H9 (cell line): ENCODE measurements at regions not wholly inside any gene's neighbourhood (a gene's known extent, or its start where the extent isn't known, plus 50 kb on each side); places are given as distances from the start of the nearest gene placed in this dataset.

Experiments used
- DNase-seq: peaks from one replicate; pipeline ENCODE4 v3.0.0-alpha.2; 2017
- H2AFZ ChIP-seq: one replicate; pipeline ENCODE4 v1.6.1; 2013; ENCODE audit warnings: mild to moderate bottlenecking, low read length, control low read depth, moderate library complexity
- H2AK5ac ChIP-seq: 2 replicates; pipeline ENCODE4 v1.6.1; 2013; ENCODE audit warnings: low read length, control low read depth, mixed read lengths; ENCODE audit not compliant: insufficient read length
- H2BK120ac ChIP-seq: one replicate; pipeline ENCODE4 v1.6.1; 2013; ENCODE audit warnings: low read depth, mild to moderate bottlenecking, low read length, control low read depth, inconsistent platforms; ENCODE audit not compliant: poor library complexity, severe bottlenecking
- H2BK12ac ChIP-seq: 2 replicates; pipeline ENCODE4 v1.6.1; 2013; ENCODE audit warnings: low read length, control low read depth, mixed read lengths, low read depth; ENCODE audit not compliant: insufficient read length
- H2BK15ac ChIP-seq: 2 replicates; pipeline ENCODE4 v1.6.1; 2013; ENCODE audit warnings: low read depth, low read length, control low read depth
- H2BK20ac ChIP-seq: one replicate; pipeline ENCODE4 v1.6.1; 2013; ENCODE audit warnings: low read depth, mild to moderate bottlenecking, low read length, control low read depth, inconsistent platforms; ENCODE audit not compliant: poor library complexity, severe bottlenecking
- H2BK5ac ChIP-seq: 2 replicates; pipeline ENCODE4 v1.6.1; 2013; ENCODE audit warnings: low read length, control low read depth, mixed read lengths; ENCODE audit not compliant: insufficient read length
- H3K14ac ChIP-seq: 2 replicates; pipeline ENCODE4 v1.6.1; 2013; ENCODE audit warnings: low read length, control low read depth; ENCODE audit not compliant: insufficient read depth
- H3K18ac ChIP-seq: 2 replicates; pipeline ENCODE4 v1.6.1; 2013; ENCODE audit warnings: low read depth, mild to moderate bottlenecking, mixed read lengths, low read length, control low read depth; ENCODE audit not compliant: insufficient read length
- H3K23ac ChIP-seq: 2 replicates; pipeline ENCODE4 v1.6.1; 2013; ENCODE audit warnings: low read length, control low read depth, mixed read lengths, low read depth; ENCODE audit not compliant: insufficient read length
- H3K23me2 ChIP-seq: 2 replicates; pipeline ENCODE4 v1.6.1; 2013; ENCODE audit warnings: low read depth, mild to moderate bottlenecking, mixed read lengths, low read length, control low read depth; ENCODE audit not compliant: insufficient read length, poor library complexity, severe bottlenecking
- H3K27ac ChIP-seq: 2 replicates; pipeline ENCODE4 v1.5.1; 2013; ENCODE audit warnings: low read length, control low read depth, mixed read lengths, low read depth; ENCODE audit not compliant: insufficient read length
- H3K27me3 ChIP-seq: 2 replicates; pipeline ENCODE4 v1.6.1; 2013; ENCODE audit warnings: low read length, control low read depth, inconsistent platforms; ENCODE audit not compliant: insufficient read depth
- H3K4ac ChIP-seq: 2 replicates; pipeline ENCODE4 v1.6.1; 2013; ENCODE audit warnings: low read depth, mild to moderate bottlenecking, control low read depth, inconsistent platforms, low read length, moderate library complexity
- H3K4me1 ChIP-seq: 2 replicates; pipeline ENCODE4 v1.6.1; 2013; ENCODE audit warnings: low read length, control low read depth, inconsistent platforms; ENCODE audit not compliant: insufficient read depth
- H3K4me2 ChIP-seq: 2 replicates; pipeline ENCODE4 v1.6.1; 2013; ENCODE audit warnings: low read length, control low read depth, mixed read lengths; ENCODE audit not compliant: insufficient read length, insufficient read depth
- H3K56ac ChIP-seq: 2 replicates; pipeline ENCODE4 v1.6.1; 2013; ENCODE audit warnings: low read depth, mild to moderate bottlenecking, mixed read lengths, low read length, control low read depth; ENCODE audit not compliant: insufficient read length
- H3K79me1 ChIP-seq: 2 replicates; pipeline ENCODE4 v1.6.1; 2013; ENCODE audit warnings: low read depth, mild to moderate bottlenecking, moderate library complexity, low read length, control low read depth, inconsistent platforms; ENCODE audit not compliant: insufficient read depth, poor library complexity, severe bottlenecking
- H3K79me2 ChIP-seq: 2 replicates; pipeline ENCODE4 v1.6.1; 2013; ENCODE audit warnings: low read length, control low read depth, inconsistent platforms; ENCODE audit not compliant: insufficient read depth
- H3K9ac ChIP-seq: 2 replicates; pipeline ENCODE4 v1.6.1; 2013; ENCODE audit warnings: low read length, control low read depth, mixed read lengths; ENCODE audit not compliant: insufficient read length; ENCODE audit errors: extremely low read depth
- H3K9me3 ChIP-seq: one replicate; pipeline ENCODE4 v1.6.1; 2013; ENCODE audit warnings: low read depth, low read length, inconsistent platforms; ENCODE audit not compliant: control insufficient read depth
- H3T11ph ChIP-seq: one replicate; pipeline ENCODE4 v1.6.1; 2013; ENCODE audit warnings: mild to moderate bottlenecking, low read length, control low read depth, inconsistent platforms
- H4K20me1 ChIP-seq: one replicate; pipeline ENCODE4 v1.6.1; 2013; ENCODE audit not compliant: control insufficient read depth, insufficient read length, insufficient read depth
- H4K5ac ChIP-seq: 2 replicates; pipeline ENCODE4 v1.6.1; 2013; ENCODE audit warnings: low read depth, mild to moderate bottlenecking, mixed read lengths, low read length, control low read depth; ENCODE audit not compliant: insufficient read length
- H4K8ac ChIP-seq: replicated peaks from 2 replicates; pipeline ENCODE4 v1.6.1; 2013; ENCODE audit warnings: low read length, control low read depth, mixed read lengths, low read depth; ENCODE audit not compliant: insufficient read length
- H4K91ac ChIP-seq: 2 replicates; pipeline ENCODE4 v1.6.1; 2013; ENCODE audit warnings: low read depth, mild to moderate bottlenecking, moderate library complexity, mixed read lengths, low read length, control low read depth; ENCODE audit not compliant: insufficient read length
- H3K27ac Mint-ChIP-seq, 3 experiments: 2 replicates in 2 of 3; 3 replicates in 1 of 3; pipeline ENCODE4 v1.8.0; 2020 to 2021; ENCODE audit warnings: mixed read lengths in 3 of 3, mild to moderate bottlenecking in 1 of 3, moderate library complexity in 1 of 3
- H3K27me3 Mint-ChIP-seq: 2 replicates; pipeline ENCODE4 v1.8.0; 2021; ENCODE audit warnings: low read depth, mild to moderate bottlenecking, moderate library complexity, mixed read lengths
- H3K36me3 Mint-ChIP-seq, 3 experiments: 2 replicates in 2 of 3; 3 replicates in 1 of 3; pipeline ENCODE4 v1.8.0; 2020 to 2021; ENCODE audit warnings: low read depth in 3 of 3, mixed read lengths in 3 of 3; ENCODE audit not compliant: insufficient read depth in 1 of 3
- H3K4me1 Mint-ChIP-seq, 2 experiments: 2 replicates each; pipeline ENCODE4 v1.8.0; 2020; ENCODE audit warnings: mixed read lengths in 2 of 2
- H3K4me3 Mint-ChIP-seq, 2 experiments: 2 replicates in 1 of 2; 3 replicates in 1 of 2; pipeline ENCODE4 v1.8.0; 2020 to 2021; ENCODE audit warnings: mild to moderate bottlenecking in 2 of 2, mixed read lengths in 2 of 2, moderate library complexity in 1 of 2
- H3K9me3 Mint-ChIP-seq, 2 experiments: 2 replicates in 1 of 2; 3 replicates in 1 of 2; pipeline ENCODE4 v1.8.0; 2020; ENCODE audit warnings: mild to moderate bottlenecking in 2 of 2, mixed read lengths in 2 of 2, moderate library complexity in 1 of 2
- CTCF ChIP-seq: fragments of 200-600 bp; sonication (generic); conservative IDR thresholded peaks from 3 replicates; pipeline ENCODE4 v1.8.0; 2021; ENCODE audit warnings: antibody characterized with exemption, mild to moderate bottlenecking
- WGBS: extraction: QIAGEN DNeasy Blood & Tissue Kit; methylation state at CpG from one replicate; pipeline ENCODE4 v1.1.7; 2013; ENCODE audit warnings: missing lambda C conversion rate, low lambda C conversion rate, mixed read lengths; ENCODE audit not compliant: insufficient read length; ENCODE audit errors: extremely low coverage; 5-methylcytosine and 5-hydroxymethylcytosine counted together

- Histone ChIP-seq H2BK15ac (no peak overlapping the region), H3K9me3 (no peaks in the 10 kb centered on the region), H2BK120ac (no peak overlapping the region), H3K14ac (no peak overlapping the region; the same call in 1 of the 2 replicates), H4K8ac (no peak overlapping the region), H3K4me1 (no peaks in the 10 kb centered on the region), H3K4ac (no peak overlapping the region), H3K27me3 (no peaks in the 10 kb centered on the region), H3K18ac (no peak overlapping the region), H2BK20ac (no peak overlapping the region), H2AK5ac (no peak overlapping the region), H2BK5ac (no peak overlapping the region), H3K79me1 (no peaks in the 10 kb centered on the region), H4K91ac (no peak overlapping the region), H3K27ac (no peak overlapping the region), H4K5ac (no peak overlapping the region), H3T11ph (no peak overlapping the region), H3K9ac (no peak overlapping the region), H2AFZ (no peak overlapping the region), H3K23ac (no peak overlapping the region), H3K56ac (no peak overlapping the region), H3K4me2 (no peak overlapping the region), H3K23me2 (no peaks in the 10 kb centered on the region), H2BK12ac (no peak overlapping the region), H3K79me2 (no peaks in the 10 kb centered on the region), H4K20me1 (no peaks in the 10 kb centered on the region)
- no CpG with 5 or more reads among the region's 9 CpGs for WGBS
- Mint-ChIP-seq H3K4me1 (peaks cover 10 to 38% of the 10 kb centered on the region in 2 experiments), H3K9me3 (no peaks in the 10 kb centered on the region), H3K27ac (no peak overlapping the region; a peak in 1 of 7 replicates), H3K4me3 (no peak overlapping the region), H3K27me3 (peaks cover 20% of the 10 kb centered on the region), H3K36me3 (no peaks in the 10 kb centered on the region)
- TF ChIP-seq CTCF: no peak
- no peak for DNase-seq
These were observed 112.1 kb downstream of the CPZ start for GRCh38 chr4:8704632-8705031.
